Keratinocyte (primary cell): ENCODE measurements at regions not wholly inside any gene's neighbourhood (a gene's known extent, or its start where the extent isn't known, plus 50 kb on each side); places are given as distances from the start of the nearest gene placed in this dataset.

Source experiments
- DNase-seq: peaks from one replicate; pipeline ENCODE4 v3.0.0-alpha.2; 2011; ENCODE audit warnings: low read depth, missing footprints, low spot score
- FAIRE-seq: peaks from 2 replicates; lab custom pipeline; 2011; peaks lifted over from hg19 to GRCh38; lab: Jason Lieb, UNC
- H2AFZ ChIP-seq: 2 replicates; pipeline ENCODE4 v1.6.0; 2012; ENCODE audit warnings: low read length, control low read depth, inconsistent platforms; ENCODE audit not compliant: control insufficient read depth
- H3K27ac ChIP-seq: 2 replicates; pipeline ENCODE4 v1.5.1; 2011; ENCODE audit warnings: low read length; ENCODE audit not compliant: control insufficient read depth, insufficient read depth
- H3K27me3 ChIP-seq: 3 replicates; pipeline ENCODE4 v1.6.0; 2011; ENCODE audit warnings: low read length; ENCODE audit not compliant: control insufficient read depth, insufficient read depth; ENCODE audit errors: extremely low read depth
- H3K36me3 ChIP-seq, 2 experiments: 2 replicates in 1 of 2; 3 replicates in 1 of 2; pipeline ENCODE4 v1.5.1; 2011; ENCODE audit warnings: low read length in 2 of 2, mild to moderate bottlenecking in 1 of 2; ENCODE audit not compliant: control insufficient read depth in 2 of 2, insufficient read depth in 2 of 2; ENCODE audit errors: extremely low read depth in 1 of 2
- H3K4me1 ChIP-seq: 3 replicates; pipeline ENCODE4 v1.5.1; 2011; ENCODE audit warnings: low read length; ENCODE audit not compliant: control insufficient read depth, insufficient read depth; ENCODE audit errors: extremely low read depth
- H3K4me2 ChIP-seq: 3 replicates; pipeline ENCODE4 v1.6.0; 2011; ENCODE audit warnings: low read depth, low read length; ENCODE audit not compliant: control insufficient read depth, insufficient read depth; ENCODE audit errors: extremely low read depth
- H3K4me3 ChIP-seq, 3 experiments: fragments of 200-600 bp in 1 of 3; sonication (generic) in 1 of 3; 2 replicates in 2 of 3; 3 replicates in 1 of 3; pipeline ENCODE4 v1.5.1; 2011 to 2016; ENCODE audit warnings: low read length in 3 of 3, mild to moderate bottlenecking in 3 of 3, control low read depth in 2 of 3, inconsistent platforms in 1 of 3, low read depth in 1 of 3, mixed read lengths in 1 of 3, mixed run types in 1 of 3, moderate library complexity in 1 of 3; ENCODE audit not compliant: control insufficient read depth in 2 of 3, insufficient read depth in 2 of 3; ENCODE audit errors: extremely low read depth in 1 of 3
- H3K79me2 ChIP-seq: 2 replicates; pipeline ENCODE4 v1.6.0; 2012; ENCODE audit warnings: low read length; ENCODE audit not compliant: control insufficient read depth, insufficient read depth
- H3K9ac ChIP-seq: 3 replicates; pipeline ENCODE4 v1.6.0; 2011; ENCODE audit warnings: low read length; ENCODE audit not compliant: control insufficient read depth, insufficient read depth; ENCODE audit errors: extremely low read depth
- H3K9me1 ChIP-seq: 3 replicates; pipeline ENCODE4 v1.6.0; 2011; ENCODE audit warnings: low read length; ENCODE audit not compliant: control insufficient read depth, insufficient read depth; ENCODE audit errors: extremely low read depth
- H3K9me3 ChIP-seq: 2 replicates; pipeline ENCODE4 v1.5.1; 2012; ENCODE audit warnings: low read depth, low read length; ENCODE audit not compliant: control insufficient read depth
- H4K20me1 ChIP-seq: 3 replicates; pipeline ENCODE4 v1.6.0; 2011; ENCODE audit warnings: low read length; ENCODE audit not compliant: control insufficient read depth, insufficient read depth; ENCODE audit errors: extremely low read depth
- CTCF ChIP-seq, 3 experiments: IDR thresholded peaks in 1 of 3; conservative IDR thresholded peaks in 1 of 3; optimal IDR thresholded peaks in 1 of 3; 2 replicates in 2 of 3; 3 replicates in 1 of 3; pipeline versions ENCODE3 to v1.5.1; 2011; ENCODE audit warnings: low read length in 3 of 3, mild to moderate bottlenecking in 3 of 3, moderate library complexity in 2 of 3, control low read depth in 1 of 3, inconsistent platforms in 1 of 3; ENCODE audit not compliant: insufficient read depth in 2 of 3; ENCODE audit errors: extremely low read depth in 1 of 3
- EZH2 ChIP-seq: IDR thresholded peaks from one replicate; pipeline ENCODE4 v1.6.1; 2012; ENCODE audit warnings: inconsistent platforms, mild to moderate bottlenecking, low read length, moderate library complexity
- dilution Hi-C: fragments of 300-500 bp; cut with MboI; formaldehyde crosslinking; loops from one replicate; pipeline ENCODE4 v1.7.0; 2020; ENCODE audit warnings: low sequenced_read_pairs; ENCODE audit not compliant: extremely low pct_ligation_motif_present

GRCh38 chr12:17949558-17950141 lies 140.3 kb downstream of the RERGL start:
- no peaks in the 10 kb centered on the region for H3K79me2 ChIP-seq
- no peak overlapping the region for H3K4me3 ChIP-seq
- FAIRE-seq (no peak), DNase-seq (no peak)
- H3K36me3 ChIP-seq = no peaks in the 10 kb centered on the region
- TF ChIP-seq CTCF (optimal IDR thresholded peaks at IDR 0.05 in 1 of 3, IDR thresholded peaks at IDR 0.05 in 1 of 3, conservative IDR thresholded peaks at IDR 0.05 in 1 of 3; ENCODE audit: extremely low read depth in 1 of 3, insufficient read depth in 2 of 3, low read length in 3 of 3) (no peak), EZH2 (no peak)
- H4K20me1 ChIP-seq = no peaks in the 10 kb centered on the region
- H3K9ac ChIP-seq = no peak overlapping the region
- H3K4me1 ChIP-seq = no peaks in the 10 kb centered on the region
- H3K4me2 ChIP-seq = no peak overlapping the region
- H3K27me3 ChIP-seq = no peaks in the 10 kb centered on the region
- H3K9me1 ChIP-seq = no peaks in the 10 kb centered on the region
- H3K9me3 ChIP-seq = no peaks in the 10 kb centered on the region
- no peak overlapping the region for H2AFZ ChIP-seq
- dilution Hi-C loops = no loop called here
- H3K27ac ChIP-seq = no peak overlapping the region

- Histone ChIP-seq H3K36me3 (no peaks in the 10 kb centered on the region), H3K4me1 (peaks cover 8% of the 10 kb centered on the region), H3K27ac (no peak overlapping the region), H3K4me3 (peak overlapping the region in 1 of 3 experiments; percentile 36), H4K20me1 (no peaks in the 10 kb centered on the region), H3K9me1 (no peaks in the 10 kb centered on the region), H3K4me2 (peak overlapping the region; percentile 49), H3K9ac (no peak overlapping the region), H3K27me3 (no peaks in the 10 kb centered on the region), H2AFZ (peak overlapping the region; percentile 90), H3K9me3 (no peaks in the 10 kb centered on the region), H3K79me2 (no peaks in the 10 kb centered on the region)
- dilution Hi-C loops = no loop called here
- FAIRE-seq = peak; percentile 69
- DNase-seq = peak; percentile 11
- TF ChIP-seq EZH2 (no peak), CTCF (optimal IDR thresholded peaks at IDR 0.05 in 1 of 3, IDR thresholded peaks at IDR 0.05 in 1 of 3, conservative IDR thresholded peaks at IDR 0.05 in 1 of 3; ENCODE audit: extremely low read depth in 1 of 3, insufficient read depth in 2 of 3, low read length in 3 of 3) (peak in 2 of 3 experiments; percentile 27 to 53)
Observed at GRCh38 chr12:17928708-17929366, 161.2 kb downstream of the RERGL start.
